22Rv1 (cell line): ENCODE measurements at regions not wholly inside any gene's neighbourhood (a gene's known extent, or its start where the extent isn't known, plus 50 kb on each side); places are given as distances from the start of the nearest gene placed in this dataset.
"Not testable (repeated sequence)": the region's sequence is repeated elsewhere in the genome, so short reads cannot be mapped to it uniquely, and the experiment has no call there.

Experiments
- H3K27ac ChIP-seq: fragments of 450-650 bp; 2 replicates; pipeline ENCODE4 v1.5.1; 2017
- CTCF ChIP-seq: fragments of 450-650 bp; IDR thresholded peaks from 2 replicates; pipeline ENCODE4 v1.5.1; 2017; ENCODE audit warnings: mild to moderate bottlenecking
- ZFX ChIP-seq: fragments of 450-650 bp; IDR thresholded peaks from 2 replicates; pipeline ENCODE4 v1.6.1; 2017; ENCODE audit warnings: antibody characterized with exemption, borderline replicate concordance

GRCh38 chr18:35904389-35905037 is 68.0 kb upstream of the RMP24 start:
- no peak overlapping the region for H3K27ac ChIP-seq
- TF ChIP-seq ZFX, result no peak
- no peak for TF ChIP-seq CTCF

GRCh38 chr18:35905436-35905835 is 67.0 kb upstream of the RMP24 start:
- no peak overlapping the region for H3K27ac ChIP-seq
- no peak for TF ChIP-seq CTCF
- TF ChIP-seq ZFX, result no peak

- H3K27ac ChIP-seq, result not testable (repeated sequence)
Observed at GRCh38 chr18:35906291-35906690, 66.2 kb upstream of the RMP24 start.

GRCh38 chr18:35910327-35910726 is 62.2 kb upstream of the RMP24 start:
- H3K27ac ChIP-seq, result no peak overlapping the region
- no peak for TF ChIP-seq CTCF
- TF ChIP-seq ZFX, result no peak

DNA sequence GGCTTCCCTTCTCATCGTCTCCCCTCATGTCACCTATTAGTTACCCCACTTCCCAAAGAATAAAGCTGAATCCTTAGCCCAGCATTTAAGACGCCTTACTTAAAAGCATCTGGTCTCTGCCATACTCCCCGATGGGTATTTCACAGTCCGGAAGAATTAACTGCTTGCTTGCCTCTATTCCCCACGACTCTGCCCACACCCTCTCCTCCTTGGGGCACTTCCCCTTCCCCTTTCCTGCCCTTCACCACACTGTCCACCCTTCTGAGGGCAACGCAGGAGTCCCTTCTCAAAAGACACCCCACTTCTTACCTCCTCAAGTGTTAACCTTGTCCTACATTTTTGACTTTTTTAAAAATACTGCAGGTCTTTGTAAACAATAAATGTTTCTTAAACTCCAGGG is 60.1 kb upstream of the RMP24 start:
- TF ChIP-seq ZFX, result no peak
- no peak for TF ChIP-seq CTCF

GRCh38 chr18:35915056-35915455 is 57.4 kb upstream of the RMP24 start:
- no peak overlapping the region for H3K27ac ChIP-seq
- no peak for TF ChIP-seq CTCF
- TF ChIP-seq ZFX, result no peak

More for the DNA sequence above, 60.1 kb upstream of the RMP24 start:
- no peak overlapping the region for H3K27ac ChIP-seq

DNA sequence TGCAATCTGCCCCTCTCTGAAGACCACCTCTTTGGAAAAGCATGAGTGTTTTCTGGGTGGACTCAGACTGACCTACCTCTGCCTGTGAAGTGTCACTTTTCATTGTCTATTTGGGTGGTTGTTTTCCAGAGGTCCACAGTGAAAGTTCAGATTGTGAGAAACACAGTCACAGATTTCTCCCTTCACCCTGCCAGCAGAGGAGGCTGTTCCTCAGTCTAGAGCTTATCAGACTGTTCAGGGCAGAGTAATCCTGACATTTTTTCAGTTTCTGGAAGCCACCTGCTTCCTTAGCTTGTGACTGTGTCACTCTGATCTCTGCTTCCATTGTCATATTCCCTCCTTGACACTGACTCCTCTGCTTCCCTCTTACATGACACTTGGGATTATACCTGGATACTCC is 55.4 kb upstream of the RMP24 start:
- H3K27ac ChIP-seq, result no peak overlapping the region
- TF ChIP-seq CTCF, result peak; percentile 53
- TF ChIP-seq ZFX, result no peak

DNA sequence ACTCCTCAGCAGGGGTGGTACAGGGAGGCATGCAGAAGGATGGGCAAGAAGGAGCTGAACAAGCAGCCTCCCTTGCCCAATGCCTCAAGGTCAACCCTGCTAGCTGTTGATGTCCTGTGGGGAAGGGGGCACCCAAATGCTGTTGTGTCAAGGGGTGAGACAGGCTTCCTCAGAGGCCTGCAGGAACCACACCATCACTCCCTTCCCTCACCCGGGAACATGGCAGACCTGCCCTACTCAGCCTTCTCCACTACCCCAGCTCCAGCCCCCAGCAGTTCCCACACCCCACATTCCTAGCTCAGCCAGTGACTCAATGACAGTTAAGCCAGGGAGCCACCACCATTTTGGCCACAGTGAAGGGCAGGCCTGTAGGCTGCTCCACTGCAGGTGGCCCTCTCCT is 53.9 kb upstream of the RMP24 start:
- TF ChIP-seq ZFX (no peak), CTCF (no peak)
- H3K27ac ChIP-seq, result no peak overlapping the region
